ENCODE measurements at regions not wholly inside any gene's neighbourhood (a gene's known extent, or its start where the extent isn't known, plus 50 kb on each side); places are given as distances from the start of the nearest gene placed in this dataset.

DNA sequence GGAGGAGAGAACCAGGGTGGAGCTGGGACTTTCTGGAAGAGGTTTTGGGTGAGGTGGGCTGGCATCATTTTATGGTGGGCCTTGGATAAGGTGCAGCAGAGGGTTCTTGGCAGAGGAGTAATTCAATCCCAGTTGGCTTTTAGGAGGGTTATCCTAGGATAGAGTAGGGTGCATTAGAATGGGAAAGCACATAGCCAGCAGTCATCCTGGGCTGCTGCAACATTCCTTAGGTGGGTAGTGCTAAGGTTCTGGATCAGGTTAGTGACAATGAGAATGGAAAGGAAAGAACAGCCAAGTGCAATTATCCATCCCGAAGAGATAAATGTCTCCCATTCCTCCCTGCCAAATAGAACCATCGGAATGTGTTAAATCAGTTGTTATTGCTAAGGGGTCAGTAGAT lies 157.3 kb upstream of the SPRED2 start:
- no peak overlapping the region for H3K4me2 ChIP-seq (ENCODE audit: low read depth, low read length)
- no peak overlapping the region for H3K27ac ChIP-seq (ENCODE audit: insufficient read depth, low read length)
- H4K91ac ChIP-seq (ENCODE audit: insufficient read depth, low read depth, low read length) = no peak overlapping the region
- dilution Hi-C loops (cut with HindIII; ENCODE audit: low sequenced_read_pairs, unreplicated experiment) (no loop called here), in situ Hi-C loops (cut with MboI; ENCODE audit: low sequenced_read_pairs) (no loop called here), intact Hi-C loops (cut with micrococcal nuclease) (no loop called here)
- no peak overlapping the region for H3K4ac ChIP-seq (ENCODE audit: low read depth, low read length)
- no CpG with 5 or more reads among the region's 2 CpGs for WGBS, 2 experiments (ENCODE audit: extremely low coverage in 2 of 2, insufficient read length in 1 of 2)
- peaks cover 8% of the 10 kb centered on the region for H3K27me3 ChIP-seq (ENCODE audit: control insufficient read depth, insufficient read depth, low read length)
- H2AK5ac ChIP-seq (ENCODE audit: low read depth, low read length) = no peak overlapping the region
- H3K9me1 ChIP-seq (ENCODE audit: insufficient read depth, low read length) = no peaks in the 10 kb centered on the region
- ChIA-PET POLR2A (ENCODE audit: unreplicated experiment) (no interaction called here), CTCF (no interaction called here)
- no peak overlapping the region for H4K8ac ChIP-seq (ENCODE audit: low read depth in 2 of 2, low read length in 2 of 2)
- no peaks in the 10 kb centered on the region for H3K4me1 ChIP-seq (ENCODE audit: control insufficient read depth, insufficient read depth, low read length)
- no peak for ATAC-seq (ENCODE audit: low read depth)
- H4K5ac ChIP-seq (ENCODE audit: low read depth, low read length) = no peak overlapping the region
- H3K14ac ChIP-seq (replicated peaks; ENCODE audit: low read depth, low read length) = no peak overlapping the region
- H2BK20ac ChIP-seq (ENCODE audit: low read depth, low read length) = no peak overlapping the region
- H3K9ac ChIP-seq (ENCODE audit: low read depth, low read length) = no peak overlapping the region
- no peak overlapping the region for H2BK15ac ChIP-seq (ENCODE audit: low read depth, low read length)
- no peak overlapping the region for H2BK120ac ChIP-seq (ENCODE audit: low read depth, low read length)
- no peak overlapping the region for H2AFZ ChIP-seq (replicated peaks; ENCODE audit: low read length, poor library complexity)
- no peak overlapping the region for H3K23ac ChIP-seq (ENCODE audit: low read depth, low read length)
- no peak overlapping the region for H2BK5ac ChIP-seq (ENCODE audit: low read depth, low read length, poor library complexity, severe bottlenecking)
- no peaks in the 10 kb centered on the region for H3K79me1 ChIP-seq (ENCODE audit: low read depth in 1 of 2, low read length in 2 of 2)
- H3K4me3 ChIP-seq (ENCODE audit: insufficient read depth, low read depth, low read length) = no peak overlapping the region
- no peak overlapping the region for H2AK9ac ChIP-seq (replicated peaks; ENCODE audit: low read depth, low read length, poor library complexity)
- H3K18ac ChIP-seq (ENCODE audit: low read depth, low read length) = no peak overlapping the region
- H3K56ac ChIP-seq (ENCODE audit: extremely low read depth, insufficient read depth, low read length) = no peak overlapping the region
- BruUV-seq (replicated peaks) = no TSS peak
- no peaks in the 10 kb centered on the region for H3K36me3 ChIP-seq (ENCODE audit: control insufficient read depth, insufficient read depth, low read length)
- DNase-seq = no peak
- no peak for TF ChIP-seq RAD21 (IDR thresholded peaks at IDR 0.05; ENCODE audit: low read length)
- no peak for TF ChIP-seq MAZ (IDR thresholded peaks at IDR 0.05; ENCODE audit: borderline replicate concordance, low read depth, low read length)
- TF ChIP-seq POLR2A (IDR thresholded peaks at IDR 0.05; ENCODE audit: low read depth, low read length) = no peak
- no peak for TF ChIP-seq NFE2L2 (IDR thresholded peaks at IDR 0.05; ENCODE audit: low read depth, low read length)
- H3K9me3 ChIP-seq (ENCODE audit: control insufficient read depth, insufficient read depth, low read length) = peaks cover 2% of the 10 kb centered on the region; the same call in 1 of the 2 replicates
- no peaks in the 10 kb centered on the region for H4K20me1 ChIP-seq (ENCODE audit: insufficient read depth, low read length)

Data from IMR-90 (cell line).